Sigmoid colon (tissue), 6 donors: ENCODE measurements at regions not wholly inside any gene's neighbourhood (a gene's known extent, or its start where the extent isn't known, plus 50 kb on each side); places are given as distances from the start of the nearest gene placed in this dataset.
A peak's percentile ranks its signal among the peaks of the same experiment; 100 is the strongest.

ENCODE experiments used
- DNase-seq: peaks from one replicate; pipeline ENCODE4 v3.0.0-alpha.2; 2019
- H3K27ac ChIP-seq, 4 donors: fragments of 200-600 bp; sonication (generic); one replicate each; pipeline ENCODE4 v1.5.1; 2016 to 2019; ENCODE audit warnings: mild to moderate bottlenecking in 1 of 4
- H3K27me3 ChIP-seq, 3 donors: fragments of 200-600 bp; sonication (generic); one replicate each; pipeline ENCODE4 v1.5.1; 2019; ENCODE audit warnings: mild to moderate bottlenecking in 1 of 3
- H3K36me3 ChIP-seq, 4 donors: fragments of 200-600 bp; sonication (generic); one replicate each; pipeline ENCODE4 v1.5.1; 2016 to 2019
- H3K4me1 ChIP-seq, 4 donors: fragments of 200-600 bp; sonication (generic); one replicate each; pipeline ENCODE4 v1.5.1; 2017 to 2019
- H3K4me3 ChIP-seq, 4 donors: fragments of 200-600 bp; sonication (generic); one replicate each; pipeline ENCODE4 v1.5.1; 2017 to 2019; ENCODE audit warnings: mild to moderate bottlenecking in 2 of 4, moderate library complexity in 1 of 4
- H3K9me3 ChIP-seq, 4 donors: fragments of 200-600 bp in 3 of 4; sonication (generic) in 3 of 4; one replicate each; pipeline versions ENCODE4 v1.5.1 to v1.6.1; 2013 to 2019
- CTCF ChIP-seq, 4 experiments: fragments of 450-650 bp in 3 of 4; fragments of 200-600 bp in 1 of 4; IDR thresholded peaks; one replicate each; pipeline ENCODE4 v1.5.1; 2016 to 2019; ENCODE audit warnings: antibody characterized with exemption in 4 of 4, mild to moderate bottlenecking in 3 of 4, moderate library complexity in 2 of 4
- EP300 ChIP-seq, 4 donors: sonication (generic); formaldehyde crosslinking; IDR thresholded peaks; one replicate each; pipeline ENCODE4 v1.6.1; 2017; ENCODE audit warnings: antibody characterized with exemption in 4 of 4
- POLR2A ChIP-seq, 2 donors: fragments of 450-650 bp; IDR thresholded peaks; one replicate each; pipeline ENCODE4 v1.6.1; 2016; ENCODE audit warnings: antibody characterized with exemption in 2 of 2, mild to moderate bottlenecking in 2 of 2, moderate library complexity in 2 of 2
- POLR2AphosphoS5 ChIP-seq, 4 donors: sonication (generic); formaldehyde crosslinking; IDR thresholded peaks; one replicate each; pipeline ENCODE4 v1.6.1; 2017; ENCODE audit warnings: antibody characterized with exemption in 4 of 4
- WGBS, 2 donors: extraction: QIAGEN DNeasy Blood & Tissue Kit; methylation state at CpG; one replicate each; pipeline ENCODE4 v1.1.7; 2013; 5-methylcytosine and 5-hydroxymethylcytosine counted together
- intact Hi-C: fragments of 100-400 bp; cut with DNase I; formaldehyde crosslinking; loops from one replicate; pipeline ENCODE4 v1.15.1; 2023
- donor health status: healthy with polysubstance abuse.
- donor health status: healthy.

DNA sequence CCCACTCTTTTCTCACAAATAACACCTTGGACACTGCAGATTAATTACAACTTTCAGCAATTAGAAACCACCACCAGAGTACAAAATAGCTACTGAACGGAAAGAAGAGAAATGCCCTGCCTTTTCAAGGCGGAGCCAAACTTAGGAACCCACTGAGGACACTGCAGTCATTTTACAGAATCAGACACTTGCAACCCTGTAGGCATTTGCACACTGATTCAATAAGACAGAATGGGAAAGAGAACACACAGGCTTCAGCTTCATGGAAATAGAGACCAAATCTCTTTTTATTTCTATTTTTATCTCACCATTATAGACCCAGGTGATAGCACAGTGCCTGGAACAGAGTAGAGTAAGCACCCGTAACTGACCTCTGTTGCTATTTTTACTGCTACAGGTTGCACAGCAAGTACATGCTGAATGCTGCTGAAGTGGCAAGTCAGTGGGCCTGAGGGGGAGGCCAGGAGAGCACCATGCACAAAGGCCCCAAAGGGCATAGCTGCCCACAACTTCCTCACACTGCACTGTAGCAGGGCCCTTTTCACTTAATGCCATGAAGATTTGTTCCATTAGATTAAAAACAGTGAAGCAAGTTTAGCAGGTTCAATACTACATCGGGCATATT, 50.7 kb upstream of the EDARADD start:
- Histone ChIP-seq H3K36me3 (no peaks in the 10 kb centered on the region), H3K9me3 (no peaks in the 10 kb centered on the region), H3K4me1 (peaks cover 0 to 15% (median 13%) of the 10 kb centered on the region in 4 donors), H3K4me3 (no peak overlapping the region), H3K27me3 (no peaks in the 10 kb centered on the region), H3K27ac (no peak overlapping the region)
- WGBS, 2 donors = 18 to 61% methylated on average over 4 of the region's 4 CpGs
- TF ChIP-seq CTCF (IDR thresholded peaks at IDR 0.05) = no peak
- TF ChIP-seq POLR2AphosphoS5 (IDR thresholded peaks at IDR 0.05) = no peak
- no peak for TF ChIP-seq POLR2A (IDR thresholded peaks at IDR 0.05)
- TF ChIP-seq EP300 (IDR thresholded peaks at IDR 0.05) = no peak
- intact Hi-C loops = no loop called here
- DNase-seq = no peak

DNA sequence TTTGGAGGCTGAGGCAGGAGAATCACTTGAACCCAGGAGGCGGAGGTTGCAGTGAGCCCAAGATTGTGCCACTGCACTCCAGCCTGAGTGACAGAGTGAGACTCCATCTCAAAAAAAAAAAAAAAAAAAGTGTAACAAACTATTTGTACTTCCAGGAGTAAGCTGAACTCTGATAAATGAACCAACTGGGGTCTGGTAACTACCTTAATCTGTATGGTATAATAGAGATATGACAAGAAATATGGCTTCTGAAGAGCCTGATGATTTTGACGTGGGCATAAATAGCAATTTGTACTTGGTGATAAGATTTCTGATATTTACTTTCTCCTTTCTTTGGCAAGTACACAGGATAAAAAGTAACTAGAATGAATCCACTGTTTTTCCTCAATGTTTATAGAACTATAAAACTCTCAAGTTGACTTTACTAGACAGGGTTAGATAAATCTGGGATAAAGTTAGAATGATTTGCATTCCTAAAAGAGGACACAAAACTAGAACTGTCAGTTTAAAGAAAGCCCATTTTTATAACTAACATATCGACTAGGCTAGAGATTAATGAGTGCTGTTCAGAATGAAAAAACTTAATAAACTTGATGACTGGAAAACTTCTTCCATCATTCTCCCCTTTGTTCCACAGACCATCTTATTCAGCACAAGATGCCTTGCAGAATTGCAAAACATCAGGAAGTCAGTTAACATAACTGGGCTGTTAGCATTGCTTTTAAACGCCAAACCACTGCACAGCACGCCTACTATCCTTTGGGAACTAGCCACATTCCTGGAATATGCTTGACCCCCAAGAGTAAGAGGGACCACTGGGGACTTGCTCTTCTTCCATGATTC, 51.5 kb upstream of the EDARADD start:
- WGBS, 2 donors = 10 to 51% methylated on average over 5 of the region's 5 CpGs
- Histone ChIP-seq H3K4me3 (no peak overlapping the region), H3K27me3 (no peaks in the 10 kb centered on the region), H3K27ac (no peak overlapping the region), H3K9me3 (no peaks in the 10 kb centered on the region), H3K36me3 (no peaks in the 10 kb centered on the region), H3K4me1 (peaks cover 0 to 15% (median 13%) of the 10 kb centered on the region in 4 donors)
- intact Hi-C loops = no loop called here
- TF ChIP-seq POLR2AphosphoS5 (IDR thresholded peaks at IDR 0.05) (peak in 1 of 4 donors; percentile 29), CTCF (IDR thresholded peaks at IDR 0.05) (no peak)
- no peak for DNase-seq

- Histone ChIP-seq H3K36me3 (no peaks in the 10 kb centered on the region), H3K27ac (no peak overlapping the region), H3K4me3 (no peak overlapping the region), H3K27me3 (no peaks in the 10 kb centered on the region), H3K9me3 (no peaks in the 10 kb centered on the region), H3K4me1 (peaks cover 0 to 15% (median 13%) of the 10 kb centered on the region in 4 donors)
- 74 to 85% methylated on average over 4 of the region's 4 CpGs for WGBS, 2 donors
- intact Hi-C loops = no loop called here
- no peak for DNase-seq
- TF ChIP-seq CTCF (IDR thresholded peaks at IDR 0.05) (no peak), POLR2AphosphoS5 (IDR thresholded peaks at IDR 0.05) (no peak), EP300 (IDR thresholded peaks at IDR 0.05) (no peak), POLR2A (IDR thresholded peaks at IDR 0.05) (no peak)
These were observed 52.8 kb upstream of the EDARADD start for GRCh38 chr1:236341298-236341697.

GRCh38 chr1:236338096-236338495, 56.0 kb upstream of the EDARADD start:
- Histone ChIP-seq H3K4me3 (no peak overlapping the region), H3K4me1 (peaks cover 0 to 10% (median 8%) of the 10 kb centered on the region in 4 donors), H3K36me3 (no peaks in the 10 kb centered on the region), H3K27ac (no peak overlapping the region), H3K27me3 (no peaks in the 10 kb centered on the region), H3K9me3 (no peaks in the 10 kb centered on the region)
- 91 to 93% methylated on average over 3 of the region's 3 CpGs for WGBS, 2 donors
- DNase-seq = no peak
- no peak for TF ChIP-seq POLR2A (IDR thresholded peaks at IDR 0.05)
- no peak for TF ChIP-seq CTCF (IDR thresholded peaks at IDR 0.05)
- TF ChIP-seq EP300 (IDR thresholded peaks at IDR 0.05) = no peak
- TF ChIP-seq POLR2AphosphoS5 (IDR thresholded peaks at IDR 0.05) = no peak
- intact Hi-C loops = no loop called here
